IMR-90 (cell line): ENCODE measurements at regions not wholly inside any gene's neighbourhood (a gene's known extent, or its start where the extent isn't known, plus 50 kb on each side); places are given as distances from the start of the nearest gene placed in this dataset.

Source experiments
- ATAC-seq: fragments of 200-7000 bp; cut with Tn5 transposase; 2 replicates; pipeline ENCODE4 v1.9.1; 2020; ENCODE audit warnings: low read depth, mild to moderate bottlenecking, moderate library complexity
- BruUV-seq: library from RNA; stranded (reverse); fragments of 400-500 nt; replicated peaks from 2 replicates; lab custom pipeline; 2021; lab: Mats Ljungman, UMichigan
- CTCF ChIA-PET: fragments of 300-600 bp; formaldehyde crosslinking; extraction: SDS; loops from one replicate; lab custom pipeline; 2021; ENCODE audit warnings: antibody characterized with exemption; lab: Yijun Ruan, JAX
- POLR2A ChIA-PET: fragments of 300-600 bp; sonication (Branson Sonifier 250); formaldehyde crosslinking; loops from one replicate; lab custom pipeline; 2022; ENCODE audit warnings: antibody characterized with exemption; ENCODE audit not compliant: unreplicated experiment; lab: Charles Lee
- DNase-seq: peaks from one replicate; pipeline ENCODE4 v3.0.0; 2013
- H2AFZ ChIP-seq: replicated peaks from 2 replicates; pipeline ENCODE3; 2013; ENCODE audit warnings: low read length, mild to moderate bottlenecking; ENCODE audit not compliant: poor library complexity
- H2AK5ac ChIP-seq: 2 replicates; pipeline ENCODE4 v1.6.1; 2013; ENCODE audit warnings: low read depth, low read length, inconsistent platforms
- H2AK9ac ChIP-seq: replicated peaks from 2 replicates; pipeline ENCODE3; 2013; ENCODE audit warnings: mild to moderate bottlenecking, low read depth, low read length, moderate library complexity; ENCODE audit not compliant: poor library complexity
- H2BK120ac ChIP-seq: 2 replicates; pipeline ENCODE4 v1.6.1; 2013; ENCODE audit warnings: low read depth, low read length, inconsistent platforms
- H2BK15ac ChIP-seq: 3 replicates; pipeline ENCODE4 v1.6.1; 2013; ENCODE audit warnings: low read depth, low read length, inconsistent platforms
- H2BK20ac ChIP-seq: 2 replicates; pipeline ENCODE4 v1.6.1; 2013; ENCODE audit warnings: low read depth, mild to moderate bottlenecking, inconsistent platforms, low read length, moderate library complexity
- H2BK5ac ChIP-seq: 2 replicates; pipeline ENCODE4 v1.6.1; 2013; ENCODE audit warnings: mild to moderate bottlenecking, low read depth, low read length, inconsistent platforms; ENCODE audit not compliant: poor library complexity, severe bottlenecking
- H3K14ac ChIP-seq: replicated peaks from 2 replicates; pipeline ENCODE4 v1.6.1; 2013; ENCODE audit warnings: low read depth, low read length, inconsistent platforms
- H3K18ac ChIP-seq: 2 replicates; pipeline ENCODE4 v1.6.1; 2013; ENCODE audit warnings: low read depth, low read length, control low read depth
- H3K23ac ChIP-seq: 2 replicates; pipeline ENCODE4 v1.6.1; 2013; ENCODE audit warnings: low read depth, low read length, inconsistent platforms
- H3K27ac ChIP-seq: 2 replicates; pipeline ENCODE4 v1.5.1; 2013; ENCODE audit warnings: mild to moderate bottlenecking, control low read depth, low read length; ENCODE audit not compliant: insufficient read depth
- H3K27me3 ChIP-seq: 2 replicates; pipeline ENCODE4 v1.6.1; 2013; ENCODE audit warnings: low read length; ENCODE audit not compliant: control insufficient read depth, insufficient read depth
- H3K36me3 ChIP-seq: 2 replicates; pipeline ENCODE4 v1.6.1; 2013; ENCODE audit warnings: low read length, mixed read lengths; ENCODE audit not compliant: control insufficient read depth, insufficient read depth
- H3K4ac ChIP-seq: 2 replicates; pipeline ENCODE4 v1.6.1; 2013; ENCODE audit warnings: low read depth, low read length, inconsistent platforms
- H3K4me1 ChIP-seq: 2 replicates; pipeline ENCODE4 v1.6.1; 2013; ENCODE audit warnings: low read length, mixed read lengths; ENCODE audit not compliant: control insufficient read depth, insufficient read depth
- H3K4me2 ChIP-seq: 2 replicates; pipeline ENCODE4 v1.6.1; 2013; ENCODE audit warnings: low read depth, mild to moderate bottlenecking, control low read depth, low read length, moderate library complexity
- H3K4me3 ChIP-seq: 2 replicates; pipeline ENCODE4 v1.5.1; 2013; ENCODE audit warnings: low read depth, mild to moderate bottlenecking, control low read depth, low read length, moderate library complexity; ENCODE audit not compliant: insufficient read depth
- H3K56ac ChIP-seq: 2 replicates; pipeline ENCODE4 v1.6.1; 2013; ENCODE audit warnings: low read length, inconsistent platforms; ENCODE audit not compliant: insufficient read depth; ENCODE audit errors: extremely low read depth
- H3K79me1 ChIP-seq, 2 experiments: 2 replicates each; pipeline ENCODE4 v1.6.1; 2013; ENCODE audit warnings: low read length in 2 of 2, inconsistent platforms in 1 of 2, low read depth in 1 of 2
- H3K9ac ChIP-seq: 2 replicates; pipeline ENCODE4 v1.6.1; 2013; ENCODE audit warnings: low read depth, low read length, control low read depth
- H3K9me1 ChIP-seq: 2 replicates; pipeline ENCODE4 v1.6.1; 2013; ENCODE audit warnings: low read length, inconsistent platforms; ENCODE audit not compliant: insufficient read depth
- H3K9me3 ChIP-seq: 2 replicates; pipeline ENCODE4 v1.6.1; 2013; ENCODE audit warnings: low read length; ENCODE audit not compliant: control insufficient read depth, insufficient read depth
- H4K20me1 ChIP-seq: 2 replicates; pipeline ENCODE4 v1.6.1; 2013; ENCODE audit warnings: low read length, inconsistent platforms; ENCODE audit not compliant: insufficient read depth
- H4K5ac ChIP-seq: 2 replicates; pipeline ENCODE4 v1.6.1; 2013; ENCODE audit warnings: mild to moderate bottlenecking, low read depth, low read length, control low read depth
- H4K8ac ChIP-seq, 2 experiments: 2 replicates each; pipeline ENCODE4 v1.6.1; 2013; ENCODE audit warnings: low read depth in 2 of 2, low read length in 2 of 2, control low read depth in 1 of 2, inconsistent platforms in 1 of 2
- H4K91ac ChIP-seq: 2 replicates; pipeline ENCODE4 v1.6.1; 2013; ENCODE audit warnings: low read depth, low read length, inconsistent platforms; ENCODE audit not compliant: insufficient read depth
- BHLHE40 ChIP-seq: fragments of 150-350 bp; IDR thresholded peaks from 2 replicates; pipeline ENCODE4 v1.6.1; 2016; ENCODE audit warnings: mild to moderate bottlenecking, low read depth, low read length
- CEBPB ChIP-seq: IDR thresholded peaks from 2 replicates; pipeline ENCODE4 v1.6.1; 2012; ENCODE audit warnings: low read depth, low read length, improper control_type of control experiment
- CHD1 ChIP-seq: IDR thresholded peaks from 2 replicates; pipeline ENCODE4 v1.6.1; 2012; ENCODE audit warnings: low read depth, low read length, improper control_type of control experiment
- CTCF ChIP-seq: conservative IDR thresholded peaks from 2 replicates; pipeline ENCODE4 v1.5.1; 2012; ENCODE audit warnings: mild to moderate bottlenecking, low read depth, low read length, improper control_type of control experiment
- ELK1 ChIP-seq: fragments of 150-350 bp; IDR thresholded peaks from 2 replicates; pipeline ENCODE4 v1.6.1; 2016; ENCODE audit warnings: low read depth, mild to moderate bottlenecking, low read length, moderate library complexity, borderline replicate concordance
- FOS ChIP-seq: fragments of 150-350 bp; IDR thresholded peaks from 2 replicates; pipeline ENCODE4 v1.6.1; 2016; ENCODE audit warnings: low read depth, low read length
- MAFK ChIP-seq: IDR thresholded peaks from 2 replicates; pipeline ENCODE4 v1.6.1; 2012; ENCODE audit warnings: low read depth, low read length, improper control_type of control experiment
- MAZ ChIP-seq: IDR thresholded peaks from 2 replicates; pipeline ENCODE4 v1.6.1; 2012; ENCODE audit warnings: low read depth, mild to moderate bottlenecking, low read length, improper control_type of control experiment, moderate library complexity, borderline replicate concordance
- MXI1 ChIP-seq: IDR thresholded peaks from 2 replicates; pipeline ENCODE4 v1.6.1; 2012; ENCODE audit warnings: low read depth, mild to moderate bottlenecking, low read length, moderate library complexity, borderline replicate concordance
- NFE2L2 ChIP-seq: fragments of 150-350 bp; IDR thresholded peaks from 2 replicates; pipeline ENCODE4 v1.6.1; 2016; ENCODE audit warnings: low read depth, mild to moderate bottlenecking, low read length
- POLR2A ChIP-seq: IDR thresholded peaks from 2 replicates; pipeline ENCODE4 v1.6.1; 2012; ENCODE audit warnings: mild to moderate bottlenecking, low read depth, low read length
- RAD21 ChIP-seq: IDR thresholded peaks from 2 replicates; pipeline ENCODE4 v1.6.1; 2012; ENCODE audit warnings: low read length, improper control_type of control experiment
- RCOR1 ChIP-seq: IDR thresholded peaks from 2 replicates; pipeline ENCODE4 v1.6.1; 2012; ENCODE audit warnings: mild to moderate bottlenecking, low read length, improper control_type of control experiment; ENCODE audit not compliant: insufficient replicate concordance
- RFX5 ChIP-seq: IDR thresholded peaks from 2 replicates; pipeline ENCODE4 v1.8.0; 2012; ENCODE audit warnings: low read depth, mild to moderate bottlenecking, low read length, moderate library complexity
- SMC3 ChIP-seq: fragments of 150-350 bp; IDR thresholded peaks from 2 replicates; pipeline ENCODE4 v1.6.1; 2016; ENCODE audit warnings: low read depth, mild to moderate bottlenecking, antibody characterized with exemption, low read length, moderate library complexity
- USF2 ChIP-seq: fragments of 150-350 bp; IDR thresholded peaks from 2 replicates; pipeline ENCODE4 v1.6.1; 2017; ENCODE audit warnings: mild to moderate bottlenecking, antibody characterized with exemption, low read length, low read depth
- dilution Hi-C: fragments of 300-500 bp; cut with HindIII; formaldehyde crosslinking; loops from one replicate; pipeline ENCODE4 v1.14.3; 2018; ENCODE audit warnings: low sequenced_read_pairs; ENCODE audit not compliant: unreplicated experiment
- in situ Hi-C: fragments of 300-500 bp; cut with MboI; formaldehyde crosslinking; loops from 3 replicates; pipeline ENCODE4 v1.14.3; 2019; ENCODE audit warnings: low sequenced_read_pairs, inconsistent platforms, mixed read lengths
- intact Hi-C: fragments of 100-400 bp; cut with micrococcal nuclease; formaldehyde crosslinking; loops from 2 replicates; pipeline ENCODE4 v1.10.0; 2022

- Histone ChIP-seq H4K8ac (no peak overlapping the region), H3K4me2 (no peak overlapping the region), H3K27me3 (no peaks in the 10 kb centered on the region), H3K23ac (no peak overlapping the region), H2BK5ac (no peak overlapping the region), H3K9me3 (0 out of 2 replicates have a peak, but pooled peaks cover 2% of the 10 kb centered on the region), H4K20me1 (no peaks in the 10 kb centered on the region), H3K4me1 (no peaks in the 10 kb centered on the region), H3K79me1 (no peaks in the 10 kb centered on the region), H2BK15ac (no peak overlapping the region), H3K18ac (no peak overlapping the region), H2AFZ (no peak overlapping the region), H2AK9ac (no peak overlapping the region), H2BK120ac (no peak overlapping the region), H2AK5ac (no peak overlapping the region), H3K27ac (no peak overlapping the region), H3K36me3 (no peaks in the 10 kb centered on the region), H3K4me3 (no peak overlapping the region), H4K91ac (no peak overlapping the region), H3K14ac (no peak overlapping the region), H3K56ac (no peak overlapping the region), H3K9me1 (no peaks in the 10 kb centered on the region), H2BK20ac (no peak overlapping the region), H3K9ac (no peak overlapping the region), H3K4ac (no peak overlapping the region), H4K5ac (no peak overlapping the region)
- intact Hi-C loops (no loop called here), dilution Hi-C loops (no loop called here), in situ Hi-C loops (no loop called here)
- ChIA-PET POLR2A (no interaction called here), CTCF (no interaction called here)
- no peak for ATAC-seq
- TF ChIP-seq CEBPB (no peak), RCOR1 (no peak), MAFK (no peak), SMC3 (no peak), USF2 (no peak), CHD1 (no peak), NFE2L2 (no peak), CTCF (no peak), RFX5 (no peak), ELK1 (no peak), POLR2A (no peak), BHLHE40 (no peak), RAD21 (no peak), MXI1 (no peak), MAZ (no peak), FOS (no peak)
- no TSS peak for BruUV-seq
- DNase-seq = no peak
Observed at GRCh38 chr18:66979009-66979408, 375.1 kb upstream of the CDH19 start.
